GM19043 (cell line): ENCODE measurements at regions not wholly inside any gene's neighbourhood (a gene's known extent, or its start where the extent isn't known, plus 50 kb on each side); places are given as distances from the start of the nearest gene placed in this dataset.

Experiments
- ATAC-seq: cut with Tn5 transposase; IDR thresholded peaks from one replicate; pipeline ENCODE4 v1.9.1; 2021; ENCODE audit warnings: low read depth; ENCODE audit not compliant: unreplicated experiment

- no peak for ATAC-seq
Measured at GRCh38 chr4:127558489-127559407, 74.0 kb upstream of the INTU start.

DNA sequence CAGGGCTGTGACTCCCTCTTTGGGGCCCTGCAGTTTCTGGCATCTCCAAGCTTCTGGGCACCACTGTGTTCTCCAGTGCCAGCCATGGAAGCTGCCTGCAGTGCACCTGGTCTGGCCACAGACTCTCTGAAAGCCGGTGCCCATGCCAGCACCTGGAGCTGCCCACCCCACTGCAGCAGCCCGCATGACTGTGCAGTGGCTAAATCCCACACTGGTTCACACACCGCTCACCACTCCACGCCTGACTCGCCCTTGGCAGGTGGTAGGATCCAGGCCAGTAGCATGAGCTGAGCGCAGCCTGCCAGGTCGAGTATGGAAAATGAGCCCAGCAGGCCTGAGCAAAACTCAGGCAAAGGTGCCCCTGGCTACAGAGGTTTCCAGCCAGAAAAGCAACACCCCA, 72.8 kb upstream of the INTU start:
- ATAC-seq = no peak

DNA sequence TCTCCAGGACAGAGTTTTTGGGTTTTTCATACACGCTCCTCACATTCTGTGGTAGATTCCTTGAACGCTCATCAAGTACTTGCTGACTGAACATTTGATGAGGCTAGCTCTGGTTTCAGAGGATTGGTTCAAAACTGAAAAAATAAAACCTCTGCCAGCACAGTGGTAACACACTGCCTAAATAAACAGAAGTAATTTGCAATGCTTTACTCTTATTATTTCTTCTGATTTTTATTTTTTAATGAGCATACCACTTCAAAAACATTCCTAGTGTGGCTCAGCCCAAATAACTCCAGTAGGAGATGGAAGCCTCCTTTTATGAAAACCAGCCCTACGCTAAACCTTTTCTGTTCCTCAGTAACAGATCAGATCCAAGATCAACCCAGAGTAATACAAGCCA, 72.0 kb upstream of the INTU start:
- ATAC-seq = no peak

- no peak for ATAC-seq
Measured at GRCh38 chr4:127574643-127575042, 58.1 kb upstream of the INTU start.

GRCh38 chr4:127575888-127576287, 56.9 kb upstream of the INTU start:
- no peak for ATAC-seq

DNA sequence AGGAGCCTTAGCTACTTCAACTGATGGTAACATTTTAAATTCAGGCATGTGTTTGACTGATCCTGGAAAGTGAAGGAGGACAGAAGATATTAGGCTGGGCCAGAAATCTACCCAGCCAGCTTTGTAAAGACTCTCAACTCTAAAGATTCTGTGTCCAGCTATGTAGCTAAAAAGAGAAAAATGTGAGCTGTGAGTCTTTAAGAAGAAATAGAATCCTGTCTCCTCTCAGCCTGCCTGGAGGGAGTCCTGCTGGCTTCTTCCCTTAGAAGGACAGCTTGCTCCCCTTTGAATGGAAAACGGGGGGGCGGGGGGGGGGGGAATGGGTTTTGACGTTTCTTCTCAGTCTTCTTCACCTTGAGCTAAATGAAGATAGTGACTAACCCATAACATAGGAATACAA, 54.3 kb upstream of the INTU start:
- no peak for ATAC-seq

- no peak for ATAC-seq
Measured at GRCh38 chr4:127578967-127579366, 53.8 kb upstream of the INTU start.

DNA sequence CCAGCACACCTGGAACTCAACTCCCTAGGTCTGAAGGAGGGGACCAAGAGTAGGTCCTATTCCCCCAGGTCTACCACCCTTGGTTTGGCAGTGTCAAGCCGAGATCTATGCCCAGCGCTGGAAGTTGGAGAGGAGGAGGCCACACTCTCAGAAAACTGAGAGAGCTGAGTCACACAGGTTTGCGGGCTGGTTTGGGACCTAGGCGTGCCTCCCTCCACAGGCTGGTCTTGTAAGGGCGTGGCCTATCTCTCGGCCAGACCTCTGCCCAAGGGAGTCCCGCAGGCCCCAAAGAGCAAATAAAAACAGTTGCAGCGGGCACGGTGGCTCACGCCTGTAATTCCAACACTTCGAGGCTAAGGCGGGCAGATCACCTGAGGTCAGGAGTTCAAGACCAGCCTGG, 52.9 kb upstream of the INTU start:
- no peak for ATAC-seq

GRCh38 chr4:127580300-127580699, 52.5 kb upstream of the INTU start:
- no peak for ATAC-seq

- no peak for ATAC-seq
Measured at GRCh38 chr4:127580891-127581290, 51.9 kb upstream of the INTU start.
